HG03432 (cell line): ENCODE measurements at regions not wholly inside any gene's neighbourhood (a gene's known extent, or its start where the extent isn't known, plus 50 kb on each side); places are given as distances from the start of the nearest gene placed in this dataset.
"Not testable (repeated sequence)": the region's sequence is repeated elsewhere in the genome, so short reads cannot be mapped to it uniquely, and the experiment has no call there.

Experiments used
- ATAC-seq: cut with Tn5 transposase; IDR thresholded peaks from one replicate; pipeline ENCODE4 v1.9.1; 2021; ENCODE audit warnings: mild to moderate bottlenecking, moderate library complexity; ENCODE audit not compliant: unreplicated experiment

GRCh38 chr11:37957717-37958116 lies 1359.7 kb upstream of the RAG2 start:
- no peak for ATAC-seq

GRCh38 chr11:37951996-37952395 lies 1354.0 kb upstream of the RAG2 start:
- ATAC-seq: no peak

- no peak for ATAC-seq
These were observed 1350.2 kb upstream of the RAG2 start for GRCh38 chr11:37948258-37948657.

GRCh38 chr11:37947821-37948220 lies 1349.8 kb upstream of the RAG2 start:
- no peak for ATAC-seq

GRCh38 chr11:37946155-37946766 lies 1348.2 kb upstream of the RAG2 start:
- ATAC-seq: peak; percentile 95

GRCh38 chr11:37942081-37942480 lies 1344.0 kb upstream of the RAG2 start:
- no peak for ATAC-seq

- no peak for ATAC-seq
These were observed 1331.1 kb upstream of the RAG2 start for GRCh38 chr11:37929100-37929653.

- no peak for ATAC-seq
These were observed 1328.7 kb upstream of the RAG2 start for GRCh38 chr11:37926772-37927171.

- ATAC-seq: no peak
These were observed 1318.3 kb upstream of the RAG2 start for GRCh38 chr11:37916331-37916730.

GRCh38 chr11:37914859-37915258 lies 1316.8 kb upstream of the RAG2 start:
- no peak for ATAC-seq

- ATAC-seq: no peak
These were observed 1310.1 kb upstream of the RAG2 start for GRCh38 chr11:37908219-37908548.

- ATAC-seq: no peak
These were observed 1309.6 kb upstream of the RAG2 start for GRCh38 chr11:37907436-37908218.

- no peak for ATAC-seq
These were observed 1307.8 kb upstream of the RAG2 start for GRCh38 chr11:37905707-37906417.

GRCh38 chr11:37896016-37896415 lies 1298.0 kb upstream of the RAG2 start:
- ATAC-seq: no peak

- no peak for ATAC-seq
These were observed 1283.7 kb upstream of the RAG2 start for GRCh38 chr11:37881741-37882140.

GRCh38 chr11:37861671-37862070 lies 1263.6 kb upstream of the RAG2 start:
- ATAC-seq: no peak

- ATAC-seq: not testable (repeated sequence)
These were observed 1260.9 kb upstream of the RAG2 start for GRCh38 chr11:37858806-37859537.

- ATAC-seq: peak; percentile 49
These were observed 1260.4 kb upstream of the RAG2 start for GRCh38 chr11:37858398-37858797.

GRCh38 chr11:37857726-37858125 lies 1259.7 kb upstream of the RAG2 start:
- ATAC-seq: no peak

GRCh38 chr11:37849706-37850105 lies 1251.7 kb upstream of the RAG2 start:
- ATAC-seq: no peak

GRCh38 chr11:37843603-37844002 lies 1245.6 kb upstream of the RAG2 start:
- ATAC-seq: no peak
